Activated T-helper 17 cell treated with anti-CD3 and anti-CD28 coated beads, Interleukin-2, amount 50 U/mL, for 72 hours (primary cell): ENCODE measurements at regions not wholly inside any gene's neighbourhood (a gene's known extent, or its start where the extent isn't known, plus 50 kb on each side); places are given as distances from the start of the nearest gene placed in this dataset.

Source experiments
- ATAC-seq: fragments of 150-1000 bp; cut with Tn5 transposase; replicated peaks from 2 replicates; pipeline ENCODE4 v1.10.0; 2021; ENCODE audit warnings: mild to moderate bottlenecking, moderate library complexity
- H3K27ac Mint-ChIP-seq: one replicate; pipeline ENCODE4 v1.8.0; 2022; ENCODE audit warnings: mixed read lengths
- H3K27me3 Mint-ChIP-seq: one replicate; pipeline ENCODE4 v1.8.0; 2022; ENCODE audit warnings: mixed read lengths
- H3K36me3 Mint-ChIP-seq: one replicate; pipeline ENCODE4 v1.8.0; 2022; ENCODE audit warnings: low read depth, mild to moderate bottlenecking, mixed read lengths
- H3K4me1 Mint-ChIP-seq: one replicate; pipeline ENCODE4 v1.8.0; 2022; ENCODE audit warnings: mixed read lengths
- H3K4me3 Mint-ChIP-seq: one replicate; pipeline ENCODE4 v1.8.0; 2022; ENCODE audit warnings: mild to moderate bottlenecking, mixed read lengths
- H3K9me3 Mint-ChIP-seq: one replicate; pipeline ENCODE4 v1.8.0; 2022; ENCODE audit warnings: mixed read lengths

DNA sequence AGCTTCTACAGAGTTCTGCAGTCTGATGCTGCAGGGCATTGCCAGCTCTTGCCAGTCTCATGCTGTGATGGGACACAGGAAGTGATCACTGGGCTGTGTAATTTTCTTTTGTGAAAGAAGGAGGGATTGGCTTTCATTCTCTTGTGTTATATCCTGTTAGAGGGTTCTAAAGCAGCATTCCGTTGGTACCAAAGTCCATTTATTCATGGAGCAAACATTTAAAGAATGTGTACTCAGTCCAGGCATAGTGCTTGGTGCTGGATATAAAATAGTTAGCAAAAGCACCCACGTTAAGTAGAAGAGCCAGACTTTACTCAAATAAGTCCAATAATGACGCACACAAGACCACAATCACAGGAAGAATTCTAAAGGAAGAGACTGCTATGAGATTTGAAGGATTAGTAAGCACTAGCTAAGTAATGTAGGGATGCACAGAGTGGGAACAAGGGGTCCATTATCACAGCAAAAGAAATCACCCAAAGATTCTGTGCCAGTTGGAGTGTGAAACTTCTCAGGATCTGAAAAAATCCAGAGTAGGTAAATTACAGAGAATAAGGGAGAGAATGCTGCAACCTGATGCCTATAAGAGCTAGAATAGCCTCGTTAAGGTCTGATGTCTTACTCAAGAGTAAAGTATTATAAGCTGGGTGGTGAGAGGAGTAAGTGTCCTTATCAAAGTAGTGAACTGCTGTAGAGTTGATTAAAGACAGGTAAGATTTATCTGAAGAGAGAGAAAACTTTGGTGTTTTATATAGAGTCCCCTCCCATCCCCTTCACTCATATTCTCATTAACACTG lies 728.3 kb downstream of the METTL15 start:
- no peaks in the 10 kb centered on the region for H3K36me3 Mint-ChIP-seq
- no peak overlapping the region for H3K27ac Mint-ChIP-seq
- no peak overlapping the region for H3K4me3 Mint-ChIP-seq
- no peaks in the 10 kb centered on the region for H3K4me1 Mint-ChIP-seq
- no peak for ATAC-seq
- no peaks in the 10 kb centered on the region for H3K27me3 Mint-ChIP-seq
- H3K9me3 Mint-ChIP-seq, result peaks cover 13% of the 10 kb centered on the region

DNA sequence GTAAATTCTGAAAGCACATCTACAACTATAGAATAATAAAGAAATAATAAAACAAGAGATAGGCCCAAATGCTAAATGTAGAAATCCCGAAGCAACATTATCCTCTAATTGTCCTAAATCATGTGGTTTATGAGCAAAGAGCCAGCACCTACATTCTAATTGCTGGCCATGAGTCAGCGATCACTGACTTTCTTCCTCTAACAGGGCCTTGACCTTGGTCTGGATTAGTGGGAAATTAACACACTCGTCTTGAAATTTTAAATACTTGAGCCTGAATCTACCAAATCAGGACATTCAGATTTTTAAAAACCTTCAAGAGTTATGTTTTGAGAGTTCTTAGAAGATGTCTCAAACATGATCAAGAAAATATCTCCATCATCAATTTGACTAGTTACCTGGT lies 727.6 kb downstream of the METTL15 start:
- Mint-ChIP-seq H3K4me3 (no peak overlapping the region), H3K9me3 (peaks cover 13% of the 10 kb centered on the region), H3K36me3 (no peaks in the 10 kb centered on the region), H3K27me3 (no peaks in the 10 kb centered on the region), H3K27ac (no peak overlapping the region), H3K4me1 (no peaks in the 10 kb centered on the region)
- ATAC-seq, result no peak

DNA sequence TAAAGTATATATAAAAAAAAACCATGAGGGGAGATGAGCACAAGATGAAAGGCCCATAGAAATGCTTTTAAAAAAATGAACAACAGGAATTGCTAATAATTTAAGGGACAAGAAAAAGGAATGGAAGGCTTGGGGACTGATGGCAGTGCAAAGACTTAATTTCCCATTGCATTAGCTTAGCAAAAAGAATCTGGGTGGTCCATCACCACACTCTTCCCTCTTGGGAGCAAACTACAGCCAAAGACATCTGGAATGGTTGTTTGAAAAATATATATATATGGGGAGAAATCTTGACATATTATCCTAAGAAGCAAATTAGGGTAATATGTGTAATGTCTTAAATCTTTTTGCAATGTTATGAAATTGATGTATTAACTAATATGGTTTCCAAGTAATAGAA lies 727.1 kb downstream of the METTL15 start:
- Mint-ChIP-seq H3K4me3 (no peak overlapping the region), H3K4me1 (no peaks in the 10 kb centered on the region)

DNA sequence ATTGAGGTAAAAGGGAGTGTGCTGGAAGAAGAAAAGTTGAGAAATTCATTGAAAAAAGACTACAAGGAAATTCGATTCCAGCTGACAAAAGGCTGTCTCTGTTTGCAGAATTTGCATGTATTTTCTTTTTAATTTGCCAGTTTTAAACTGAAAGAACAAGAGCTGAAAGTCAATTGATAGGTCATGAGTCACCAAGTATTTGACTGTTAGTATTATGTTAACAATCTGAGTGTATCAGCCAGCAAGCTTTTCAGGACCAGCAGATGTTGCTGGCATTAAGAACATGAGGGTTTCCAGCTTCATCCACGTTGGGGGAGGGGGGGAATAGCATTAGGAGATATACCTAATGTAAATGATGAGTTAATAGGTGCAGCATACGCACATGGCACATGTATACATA lies 726.7 kb downstream of the METTL15 start:
- Mint-ChIP-seq H3K36me3 (no peaks in the 10 kb centered on the region), H3K4me3 (no peak overlapping the region), H3K9me3 (peaks cover 13% of the 10 kb centered on the region), H3K27me3 (no peaks in the 10 kb centered on the region), H3K4me1 (no peaks in the 10 kb centered on the region), H3K27ac (no peak overlapping the region)
- no peak for ATAC-seq

More for the DNA sequence above, 727.1 kb downstream of the METTL15 start:
- no peaks in the 10 kb centered on the region for H3K36me3 Mint-ChIP-seq
- no peak for ATAC-seq
- H3K27me3 Mint-ChIP-seq, result no peaks in the 10 kb centered on the region
- H3K9me3 Mint-ChIP-seq, result peaks cover 13% of the 10 kb centered on the region
- H3K27ac Mint-ChIP-seq, result no peak overlapping the region

DNA sequence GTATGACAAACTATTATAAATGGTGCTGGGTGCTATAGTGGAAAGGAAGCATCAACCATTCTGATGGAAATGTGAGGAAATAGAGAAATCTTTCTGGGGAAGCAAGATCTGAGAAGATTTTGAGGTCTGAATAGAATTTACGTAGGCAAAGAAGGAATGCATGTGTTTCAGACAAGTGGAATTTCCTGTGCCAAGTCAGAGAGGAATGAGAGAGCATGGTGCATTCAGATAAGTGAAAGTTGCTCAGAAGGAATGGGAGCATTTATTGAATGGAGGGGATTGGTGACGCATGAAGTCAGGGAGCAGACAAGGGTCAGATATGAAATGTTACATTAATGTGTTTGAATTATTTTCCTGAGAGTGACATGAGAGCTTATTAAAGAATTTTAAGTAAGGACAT lies 725.5 kb downstream of the METTL15 start:
- Mint-ChIP-seq H3K4me3 (no peak overlapping the region), H3K4me1 (no peaks in the 10 kb centered on the region), H3K9me3 (peaks cover 17% of the 10 kb centered on the region), H3K27me3 (no peaks in the 10 kb centered on the region), H3K36me3 (no peaks in the 10 kb centered on the region), H3K27ac (no peak overlapping the region)
- no peak for ATAC-seq

DNA sequence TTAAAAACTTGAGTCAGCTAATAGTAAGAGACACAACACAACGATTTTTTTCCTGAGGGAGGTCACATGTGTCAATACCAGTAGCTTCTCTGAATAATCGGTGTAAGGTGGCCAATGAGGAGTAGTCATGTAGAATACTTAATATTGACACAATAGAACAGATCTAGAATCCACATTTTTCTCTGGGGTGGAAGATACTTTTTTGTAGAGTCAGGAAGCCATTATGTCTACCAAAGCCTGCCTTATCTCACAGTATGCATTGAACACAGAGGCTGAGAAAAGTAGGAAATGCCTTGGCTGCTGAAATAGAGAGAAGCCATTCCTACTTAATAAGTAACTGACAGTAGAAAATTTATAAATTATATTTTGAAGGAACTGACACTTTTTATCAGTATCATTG lies 725.0 kb downstream of the METTL15 start:
- H3K27me3 Mint-ChIP-seq, result no peaks in the 10 kb centered on the region
- no peak overlapping the region for H3K4me3 Mint-ChIP-seq
- H3K4me1 Mint-ChIP-seq, result no peaks in the 10 kb centered on the region
- H3K36me3 Mint-ChIP-seq, result no peaks in the 10 kb centered on the region
- H3K9me3 Mint-ChIP-seq, result peaks cover 17% of the 10 kb centered on the region
- no peak for ATAC-seq
- no peak overlapping the region for H3K27ac Mint-ChIP-seq

DNA sequence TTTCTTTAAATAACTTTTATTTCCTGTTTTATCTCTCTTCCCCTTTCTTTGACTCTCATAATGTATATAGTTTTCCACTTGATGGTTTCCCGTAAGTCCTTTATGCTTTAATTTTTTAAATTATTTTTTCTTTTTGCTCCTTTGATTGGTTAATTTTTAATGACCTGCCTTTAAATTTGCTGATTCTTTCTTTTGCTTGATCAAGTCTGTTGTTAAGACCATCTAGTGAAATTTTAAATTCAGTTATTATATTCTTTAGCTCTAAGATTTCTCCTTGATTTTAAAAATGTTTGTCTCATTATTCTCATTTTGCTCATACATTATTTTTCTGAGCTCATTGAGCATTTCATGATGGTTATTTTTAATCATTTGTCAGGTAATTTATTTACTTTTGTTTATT lies 718.6 kb downstream of the METTL15 start:
- no peak for ATAC-seq
- H3K27ac Mint-ChIP-seq, result no peak overlapping the region
- no peaks in the 10 kb centered on the region for H3K27me3 Mint-ChIP-seq
- H3K4me3 Mint-ChIP-seq, result no peak overlapping the region
- H3K4me1 Mint-ChIP-seq, result no peaks in the 10 kb centered on the region
- H3K9me3 Mint-ChIP-seq, result peaks cover 7% of the 10 kb centered on the region
- H3K36me3 Mint-ChIP-seq, result no peaks in the 10 kb centered on the region

DNA sequence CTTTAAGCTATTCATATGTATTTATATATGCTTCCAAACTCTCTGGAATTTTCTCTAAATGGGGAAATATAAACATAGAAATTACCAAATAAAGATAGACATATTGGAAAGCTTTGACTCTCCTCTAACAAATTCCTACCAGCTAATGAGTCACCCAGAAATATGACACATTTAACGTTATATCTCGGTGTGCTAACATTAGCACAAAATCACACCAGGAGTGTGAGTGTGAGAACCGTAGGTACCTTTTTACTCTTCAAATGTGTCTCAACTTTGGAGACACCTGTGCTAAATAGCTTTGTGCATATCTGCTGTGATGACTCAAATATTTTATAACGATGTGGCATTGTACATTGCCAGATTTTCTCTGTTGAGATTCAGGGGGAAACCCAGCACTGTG lies 714.4 kb downstream of the METTL15 start:
- Mint-ChIP-seq H3K27ac (no peak overlapping the region), H3K36me3 (no peaks in the 10 kb centered on the region), H3K27me3 (no peaks in the 10 kb centered on the region), H3K4me3 (no peak overlapping the region), H3K4me1 (no peaks in the 10 kb centered on the region), H3K9me3 (peaks cover 8% of the 10 kb centered on the region)
- no peak for ATAC-seq

DNA sequence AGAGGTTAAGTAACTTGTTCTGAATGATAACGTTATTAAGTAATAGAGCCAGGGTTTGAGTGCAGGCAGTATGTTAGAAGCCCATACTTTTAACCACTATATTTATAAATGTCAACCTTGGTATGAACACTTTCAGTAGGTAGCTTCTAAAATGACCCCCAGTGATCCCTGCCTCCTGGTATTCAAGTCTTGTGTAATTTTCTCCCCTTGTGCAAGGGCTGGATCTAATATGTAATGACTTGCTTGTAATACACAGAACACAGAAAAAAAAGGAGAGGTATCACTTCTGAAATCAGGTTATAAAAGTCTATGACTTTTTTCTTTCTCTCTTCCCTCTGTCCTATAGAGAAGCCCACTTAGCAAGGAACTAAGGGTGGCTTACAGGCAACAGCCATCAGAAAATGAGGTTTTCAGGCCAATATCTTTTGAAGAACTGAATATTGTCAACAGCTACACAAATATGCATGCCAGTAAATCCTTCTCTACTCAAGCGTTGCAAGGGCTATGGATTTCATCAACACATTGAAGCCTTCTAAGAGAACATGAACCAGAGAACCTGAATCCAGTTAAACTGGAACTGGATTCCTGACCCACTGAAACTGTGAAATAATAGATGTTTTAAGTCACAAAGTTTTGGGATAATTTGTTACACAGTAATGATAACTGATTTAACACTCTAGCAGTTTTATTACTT lies 712.3 kb downstream of the METTL15 start:
- Mint-ChIP-seq H3K9me3 (peaks cover 8% of the 10 kb centered on the region), H3K27ac (no peak overlapping the region), H3K27me3 (no peaks in the 10 kb centered on the region), H3K4me3 (no peak overlapping the region), H3K36me3 (no peaks in the 10 kb centered on the region), H3K4me1 (no peaks in the 10 kb centered on the region)
- ATAC-seq, result no peak

DNA sequence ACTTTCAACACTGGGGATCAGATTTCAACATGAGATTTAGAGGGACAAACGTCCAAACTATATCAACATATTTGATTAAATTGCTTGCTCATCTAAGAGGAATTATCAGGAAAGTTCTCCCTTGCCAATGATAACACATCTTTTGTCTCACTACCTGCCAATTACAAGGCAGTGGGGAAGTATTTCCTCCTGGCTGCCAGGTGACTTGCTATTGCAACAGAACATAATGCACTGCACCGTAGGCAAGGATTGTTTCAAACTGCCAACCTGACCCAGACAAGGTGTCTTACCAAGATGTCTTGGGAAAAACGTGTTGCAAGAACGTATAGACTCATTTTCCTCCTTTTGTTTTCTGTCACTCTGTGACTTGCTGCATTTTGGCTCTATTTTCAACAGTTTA lies 711.6 kb downstream of the METTL15 start:
- H3K4me1 Mint-ChIP-seq, result no peaks in the 10 kb centered on the region
- H3K4me3 Mint-ChIP-seq, result no peak overlapping the region
- ATAC-seq, result no peak
- H3K27me3 Mint-ChIP-seq, result no peaks in the 10 kb centered on the region
- H3K9me3 Mint-ChIP-seq, result peaks cover 8% of the 10 kb centered on the region
- no peaks in the 10 kb centered on the region for H3K36me3 Mint-ChIP-seq
- no peak overlapping the region for H3K27ac Mint-ChIP-seq

DNA sequence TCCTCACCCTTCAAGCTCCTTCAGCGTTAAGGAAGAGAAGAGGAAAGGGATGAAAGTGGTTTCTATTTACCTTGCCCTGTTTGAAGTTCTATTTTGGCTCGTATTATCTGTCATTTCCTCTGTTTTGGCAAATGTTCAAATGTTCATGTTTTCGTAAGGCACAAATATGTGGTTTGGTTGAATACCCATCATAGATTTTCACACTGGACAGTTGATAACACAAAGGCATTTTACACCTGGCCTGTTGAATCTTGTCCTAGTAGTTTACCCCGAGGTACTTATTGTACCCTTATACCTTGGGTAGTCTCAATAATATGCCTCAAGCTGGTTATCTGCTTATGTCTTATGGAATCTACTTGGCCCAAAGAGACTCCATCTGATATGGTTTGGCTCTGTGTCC lies 706.9 kb downstream of the METTL15 start:
- H3K9me3 Mint-ChIP-seq, result peaks cover 16% of the 10 kb centered on the region
- no peaks in the 10 kb centered on the region for H3K4me1 Mint-ChIP-seq
- H3K36me3 Mint-ChIP-seq, result no peaks in the 10 kb centered on the region
- no peaks in the 10 kb centered on the region for H3K27me3 Mint-ChIP-seq
- ATAC-seq, result no peak
- no peak overlapping the region for H3K27ac Mint-ChIP-seq
- H3K4me3 Mint-ChIP-seq, result no peak overlapping the region

DNA sequence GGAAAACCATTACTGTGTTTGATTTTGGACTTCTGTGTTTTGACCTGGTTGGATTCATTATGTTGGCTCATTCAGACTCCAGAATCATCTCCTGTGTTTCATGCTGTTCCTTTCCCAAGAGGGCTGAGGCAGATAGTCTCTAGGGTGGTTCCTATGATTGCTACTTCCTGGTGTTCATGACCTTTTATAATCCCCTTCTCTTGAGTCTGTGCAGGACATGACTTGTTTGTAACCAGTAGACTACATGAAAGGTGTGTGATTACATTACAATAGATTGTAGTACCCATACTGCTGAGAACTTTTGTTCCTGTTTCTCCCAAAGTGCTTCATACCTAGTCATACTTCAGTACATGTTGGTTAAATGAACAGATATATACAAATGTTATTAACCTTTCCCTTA lies 700.6 kb downstream of the METTL15 start:
- H3K27ac Mint-ChIP-seq, result no peak overlapping the region
- no peaks in the 10 kb centered on the region for H3K27me3 Mint-ChIP-seq
- no peak for ATAC-seq
- no peak overlapping the region for H3K4me3 Mint-ChIP-seq
- no peaks in the 10 kb centered on the region for H3K36me3 Mint-ChIP-seq
- no peaks in the 10 kb centered on the region for H3K4me1 Mint-ChIP-seq
- peaks cover 20% of the 10 kb centered on the region for H3K9me3 Mint-ChIP-seq

DNA sequence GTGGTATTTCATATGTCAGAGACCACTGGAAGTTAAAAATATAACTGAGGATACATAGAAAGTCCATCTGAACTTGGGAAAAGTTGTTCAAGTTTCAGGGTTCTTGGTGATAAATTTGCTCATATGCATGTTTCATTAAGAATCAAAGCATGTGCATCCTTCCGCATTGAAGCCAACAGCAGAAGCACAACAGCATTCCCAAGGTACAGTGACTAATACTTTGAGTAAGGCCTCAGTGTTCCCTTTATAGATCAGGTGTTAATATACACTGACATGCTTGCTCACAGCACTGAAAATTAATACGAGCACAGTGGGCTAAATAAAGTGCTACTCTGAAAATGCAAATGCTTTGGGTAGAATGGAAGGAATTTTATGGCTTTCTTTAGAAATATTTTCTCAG lies 691.1 kb downstream of the METTL15 start:
- Mint-ChIP-seq H3K4me1 (no peaks in the 10 kb centered on the region), H3K4me3 (no peak overlapping the region), H3K27me3 (no peaks in the 10 kb centered on the region), H3K9me3 (peaks cover 21% of the 10 kb centered on the region), H3K27ac (no peak overlapping the region), H3K36me3 (no peaks in the 10 kb centered on the region)
- no peak for ATAC-seq

DNA sequence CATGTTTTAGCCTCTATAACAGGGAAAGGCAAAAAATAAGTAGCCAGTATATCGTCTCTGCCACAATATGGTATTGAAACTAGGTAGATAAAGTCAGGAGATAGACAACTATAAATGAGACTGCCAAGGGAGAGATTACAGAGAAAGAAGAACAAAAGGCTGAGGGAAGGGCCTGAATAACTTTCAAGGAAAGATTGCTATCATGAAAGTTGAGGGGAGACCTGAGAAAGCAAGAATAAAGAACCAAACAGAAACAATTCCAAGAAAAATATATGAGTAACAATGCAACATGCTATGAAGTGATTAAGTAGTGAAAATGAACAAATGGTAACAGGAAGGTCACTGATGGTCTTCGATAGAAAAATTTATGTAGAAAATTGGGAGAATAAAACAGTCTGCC lies 690.1 kb downstream of the METTL15 start:
- Mint-ChIP-seq H3K27ac (no peak overlapping the region), H3K9me3 (peaks cover 27% of the 10 kb centered on the region), H3K4me3 (no peak overlapping the region), H3K4me1 (no peaks in the 10 kb centered on the region), H3K36me3 (no peaks in the 10 kb centered on the region), H3K27me3 (no peaks in the 10 kb centered on the region)
- ATAC-seq, result no peak

DNA sequence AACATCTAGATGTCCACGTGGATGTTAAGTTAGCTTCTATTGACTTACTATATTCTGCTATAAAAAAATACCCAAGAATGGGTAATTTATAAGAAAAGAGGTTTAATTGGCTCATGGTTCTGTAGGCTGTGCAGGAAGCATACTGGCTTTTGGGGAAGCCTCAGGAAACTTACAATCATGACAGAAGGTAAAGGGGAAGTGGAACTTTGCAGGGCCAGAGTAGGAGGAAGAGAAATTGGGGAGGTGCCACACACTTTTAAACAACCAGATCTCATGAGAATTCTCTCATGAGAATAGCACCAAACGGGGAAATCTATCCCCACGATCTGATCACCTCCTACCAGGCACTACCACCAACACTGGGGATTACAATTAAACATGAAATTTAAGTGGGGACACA lies 689.3 kb downstream of the METTL15 start:
- Mint-ChIP-seq H3K4me1 (no peaks in the 10 kb centered on the region), H3K9me3 (peaks cover 21% of the 10 kb centered on the region), H3K27me3 (no peaks in the 10 kb centered on the region), H3K36me3 (no peaks in the 10 kb centered on the region), H3K4me3 (no peak overlapping the region), H3K27ac (no peak overlapping the region)
- no peak for ATAC-seq
